Kidney epithelial cell (primary cell): ENCODE measurements at regions not wholly inside any gene's neighbourhood (a gene's known extent, or its start where the extent isn't known, plus 50 kb on each side); places are given as distances from the start of the nearest gene placed in this dataset.

Experiments used
- DNase-seq: peaks from one replicate; pipeline ENCODE4 v3.0.0-alpha.2; 2010; ENCODE audit warnings: low read depth
- H3K27me3 ChIP-seq: 2 replicates; pipeline ENCODE4 v1.6.0; 2011; ENCODE audit warnings: low read length; ENCODE audit not compliant: control insufficient read depth, insufficient read depth
- H3K36me3 ChIP-seq: 2 replicates; pipeline ENCODE4 v1.5.1; 2011; ENCODE audit warnings: low read length; ENCODE audit not compliant: control insufficient read depth, insufficient read depth
- H3K4me3 ChIP-seq: 2 replicates; pipeline ENCODE4 v1.5.1; 2011; ENCODE audit warnings: low read depth, mild to moderate bottlenecking, control low read depth, low read length
- CTCF ChIP-seq: IDR thresholded peaks from 2 replicates; pipeline ENCODE4 v1.5.1; 2011; ENCODE audit warnings: mild to moderate bottlenecking, moderate library complexity, low read length, control low read depth, inconsistent platforms; ENCODE audit not compliant: insufficient read depth, poor library complexity, severe bottlenecking

GRCh38 chr5:103475629-103476240 is 86.9 kb downstream of the NUDT12 start:
- TF ChIP-seq CTCF, result peak; percentile 48
- Histone ChIP-seq H3K27me3 (no peaks in the 10 kb centered on the region), H3K4me3 (no peak overlapping the region), H3K36me3 (no peaks in the 10 kb centered on the region)
- no peak for DNase-seq

- no peak for TF ChIP-seq CTCF
- no peak for DNase-seq
- no peak overlapping the region for H3K4me3 ChIP-seq
- no peaks in the 10 kb centered on the region for H3K36me3 ChIP-seq
- H3K27me3 ChIP-seq, result no peaks in the 10 kb centered on the region
Observed at GRCh38 chr5:103474677-103475076, 87.9 kb downstream of the NUDT12 start.

GRCh38 chr5:103473725-103474124 is 88.9 kb downstream of the NUDT12 start:
- TF ChIP-seq CTCF, result no peak

GRCh38 chr5:103472830-103473229 is 89.8 kb downstream of the NUDT12 start:
- H3K27me3 ChIP-seq, result no peaks in the 10 kb centered on the region

More at GRCh38 chr5:103473725-103474124, 88.9 kb downstream of the NUDT12 start:
- DNase-seq, result no peak
- Histone ChIP-seq H3K4me3 (no peak overlapping the region), H3K36me3 (no peaks in the 10 kb centered on the region), H3K27me3 (no peaks in the 10 kb centered on the region)

GRCh38 chr5:103472265-103472664 is 90.3 kb downstream of the NUDT12 start:
- no peak for TF ChIP-seq CTCF
- no peak overlapping the region for H3K4me3 ChIP-seq
- no peaks in the 10 kb centered on the region for H3K36me3 ChIP-seq
- no peak for DNase-seq
- no peaks in the 10 kb centered on the region for H3K27me3 ChIP-seq

More at GRCh38 chr5:103472830-103473229, 89.8 kb downstream of the NUDT12 start:
- TF ChIP-seq CTCF, result no peak
- no peaks in the 10 kb centered on the region for H3K36me3 ChIP-seq
- DNase-seq, result no peak
- no peak overlapping the region for H3K4me3 ChIP-seq
